DOHH2 (cell line): ENCODE measurements at regions not wholly inside any gene's neighbourhood (a gene's known extent, or its start where the extent isn't known, plus 50 kb on each side); places are given as distances from the start of the nearest gene placed in this dataset.

Experiments used
- H3F3A ChIP-seq: fragments of 200-600 bp; sonication (generic), shearing (Covaris generic); 2 replicates; pipeline ENCODE4 v1.6.0; 2016; ENCODE audit warnings: antibody characterized with exemption, mild to moderate bottlenecking; ENCODE audit not compliant: control insufficient read depth, insufficient read depth
- H3K27ac ChIP-seq: fragments of 200-600 bp; sonication (generic); 2 replicates; pipeline ENCODE4 v1.5.1; 2014; ENCODE audit warnings: low read depth, mild to moderate bottlenecking, low read length, moderate library complexity
- H3K27me3 ChIP-seq: fragments of 200-600 bp; sonication (generic); 2 replicates; pipeline ENCODE4 v1.6.1; 2014; ENCODE audit warnings: mild to moderate bottlenecking, low read length, mixed read lengths; ENCODE audit not compliant: control insufficient read depth
- H3K36me3 ChIP-seq: fragments of 200-600 bp; sonication (generic); 2 replicates; pipeline ENCODE4 v1.6.1; 2014; ENCODE audit warnings: mild to moderate bottlenecking, low read length, moderate library complexity, mixed read lengths; ENCODE audit not compliant: control insufficient read depth
- H3K4me1 ChIP-seq: fragments of 200-600 bp; sonication (generic); 2 replicates; pipeline ENCODE4 v1.6.1; 2014; ENCODE audit warnings: mild to moderate bottlenecking, low read length, mixed read lengths; ENCODE audit not compliant: control insufficient read depth
- H3K4me2 ChIP-seq: fragments of 200-600 bp; sonication (generic); 2 replicates; pipeline ENCODE4 v1.6.0; 2014; ENCODE audit warnings: mild to moderate bottlenecking, low read length, moderate library complexity
- H3K4me3 ChIP-seq: fragments of 200-600 bp; sonication (generic); 2 replicates; pipeline ENCODE4 v1.5.1; 2014; ENCODE audit warnings: mild to moderate bottlenecking, low read length, mixed read lengths
- H3K79me2 ChIP-seq: fragments of 200-600 bp; sonication (generic); 2 replicates; pipeline ENCODE4 v1.6.1; 2014; ENCODE audit warnings: mild to moderate bottlenecking, low read length, mixed read lengths; ENCODE audit not compliant: control insufficient read depth
- H3K9me2 ChIP-seq: fragments of 200-600 bp; sonication (generic); replicated peaks from 2 replicates; pipeline ENCODE4 v1.6.1; 2014; ENCODE audit warnings: mild to moderate bottlenecking, low read length, mixed read lengths; ENCODE audit not compliant: control insufficient read depth
- H3K9me3 ChIP-seq: fragments of 200-600 bp; sonication (generic); 2 replicates; pipeline ENCODE4 v1.6.1; 2014; ENCODE audit warnings: antibody characterized with exemption, low read length, mixed read lengths; ENCODE audit not compliant: control insufficient read depth, insufficient read depth
- H4K20me1 ChIP-seq: fragments of 200-600 bp; sonication (generic); 2 replicates; pipeline ENCODE4 v1.6.0; 2014; ENCODE audit warnings: low read depth, mild to moderate bottlenecking, antibody characterized with exemption, low read length, moderate library complexity; ENCODE audit not compliant: control insufficient read depth, insufficient read depth
- EZH2phosphoT487 ChIP-seq: fragments of 200-600 bp; sonication (generic); IDR thresholded peaks from 2 replicates; pipeline ENCODE4 v1.6.1; 2017; ENCODE audit warnings: borderline replicate concordance, mild to moderate bottlenecking, antibody characterized with exemption, low read length, moderate library complexity, mixed read lengths
- TF ChIP-seq, protein P1 (sequence below): fragments of 200-600 bp; sonication (generic); IDR thresholded peaks from one replicate; pipeline ENCODE4 v1.5.1; 2014; ENCODE audit warnings: antibody characterized with exemption, mild to moderate bottlenecking, low read depth, low read length; ENCODE audit not compliant: poor library complexity, severe bottlenecking

DNA sequence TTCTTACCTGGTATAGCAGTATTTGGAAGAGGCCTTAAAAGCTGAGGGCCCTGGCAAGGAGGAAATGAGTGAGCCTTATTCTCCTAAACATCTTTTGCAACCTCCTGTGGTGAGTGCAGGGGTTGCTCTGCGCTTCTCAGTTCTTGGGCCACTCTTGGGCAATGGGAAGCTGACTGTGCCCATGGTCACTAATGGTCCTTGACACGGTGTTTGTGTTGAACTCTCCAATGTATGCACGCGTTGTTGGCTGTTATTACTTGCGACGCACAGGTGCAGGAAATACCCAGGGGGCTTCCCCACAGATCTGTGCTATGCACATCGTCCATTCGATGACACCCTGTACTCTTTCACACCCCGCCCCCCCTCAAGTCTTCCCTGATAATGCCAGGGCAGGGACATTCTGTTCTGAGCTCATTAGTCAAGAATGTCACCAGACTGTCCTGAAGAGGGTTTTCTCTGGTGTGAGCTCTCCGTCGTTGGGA is 79.7 kb downstream of the EDN1 start:
- Histone ChIP-seq H3K4me2 (no peak overlapping the region), H3K4me1 (peaks cover 4% of the 10 kb centered on the region; the same call in 1 of the 2 replicates), H3K27ac (no peak overlapping the region), H3K27me3 (no peaks in the 10 kb centered on the region), H3K9me3 (no peaks in the 10 kb centered on the region), H3F3A (no peaks in the 10 kb centered on the region), H4K20me1 (no peaks in the 10 kb centered on the region), H3K36me3 (no peaks in the 10 kb centered on the region), H3K9me2 (no peaks in the 10 kb centered on the region), H3K4me3 (no peak overlapping the region), H3K79me2 (no peaks in the 10 kb centered on the region)
- TF ChIP-seq, protein P1, sequence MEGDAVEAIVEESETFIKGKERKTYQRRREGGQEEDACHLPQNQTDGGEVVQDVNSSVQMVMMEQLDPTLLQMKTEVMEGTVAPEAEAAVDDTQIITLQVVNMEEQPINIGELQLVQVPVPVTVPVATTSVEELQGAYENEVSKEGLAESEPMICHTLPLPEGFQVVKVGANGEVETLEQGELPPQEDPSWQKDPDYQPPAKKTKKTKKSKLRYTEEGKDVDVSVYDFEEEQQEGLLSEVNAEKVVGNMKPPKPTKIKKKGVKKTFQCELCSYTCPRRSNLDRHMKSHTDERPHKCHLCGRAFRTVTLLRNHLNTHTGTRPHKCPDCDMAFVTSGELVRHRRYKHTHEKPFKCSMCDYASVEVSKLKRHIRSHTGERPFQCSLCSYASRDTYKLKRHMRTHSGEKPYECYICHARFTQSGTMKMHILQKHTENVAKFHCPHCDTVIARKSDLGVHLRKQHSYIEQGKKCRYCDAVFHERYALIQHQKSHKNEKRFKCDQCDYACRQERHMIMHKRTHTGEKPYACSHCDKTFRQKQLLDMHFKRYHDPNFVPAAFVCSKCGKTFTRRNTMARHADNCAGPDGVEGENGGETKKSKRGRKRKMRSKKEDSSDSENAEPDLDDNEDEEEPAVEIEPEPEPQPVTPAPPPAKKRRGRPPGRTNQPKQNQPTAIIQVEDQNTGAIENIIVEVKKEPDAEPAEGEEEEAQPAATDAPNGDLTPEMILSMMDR = no peak
- TF ChIP-seq EZH2phosphoT487 = no peak

DNA sequence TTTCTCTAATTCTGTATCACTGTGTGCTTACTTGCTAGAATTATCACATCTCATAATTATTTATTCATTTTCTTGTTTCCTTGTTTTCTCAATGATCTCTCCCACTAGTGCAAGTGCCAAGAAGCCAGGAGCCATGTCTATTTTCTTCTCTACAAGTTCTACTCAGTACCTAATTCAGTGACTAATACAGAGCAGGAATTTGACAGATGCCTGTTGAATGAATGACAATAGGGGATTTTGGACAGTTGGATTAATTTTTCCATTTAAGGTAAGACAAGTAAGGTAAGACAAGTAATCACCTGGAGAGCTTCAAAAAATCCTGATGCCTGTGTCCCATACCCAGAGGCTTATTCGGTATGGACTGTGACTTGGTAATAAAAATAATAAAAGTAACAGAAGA is 81.0 kb downstream of the EDN1 start:
- Histone ChIP-seq H3K36me3 (no peaks in the 10 kb centered on the region), H3K79me2 (no peaks in the 10 kb centered on the region), H3K4me1 (peaks cover 4% of the 10 kb centered on the region; the same call in 1 of the 2 replicates), H3K27ac (no peak overlapping the region), H3K9me3 (no peaks in the 10 kb centered on the region), H4K20me1 (no peaks in the 10 kb centered on the region), H3K27me3 (no peaks in the 10 kb centered on the region), H3K4me2 (no peak overlapping the region), H3K4me3 (no peak overlapping the region), H3K9me2 (no peaks in the 10 kb centered on the region), H3F3A (no peaks in the 10 kb centered on the region)
- TF ChIP-seq, protein P1 = no peak
- TF ChIP-seq EZH2phosphoT487 = no peak

DNA sequence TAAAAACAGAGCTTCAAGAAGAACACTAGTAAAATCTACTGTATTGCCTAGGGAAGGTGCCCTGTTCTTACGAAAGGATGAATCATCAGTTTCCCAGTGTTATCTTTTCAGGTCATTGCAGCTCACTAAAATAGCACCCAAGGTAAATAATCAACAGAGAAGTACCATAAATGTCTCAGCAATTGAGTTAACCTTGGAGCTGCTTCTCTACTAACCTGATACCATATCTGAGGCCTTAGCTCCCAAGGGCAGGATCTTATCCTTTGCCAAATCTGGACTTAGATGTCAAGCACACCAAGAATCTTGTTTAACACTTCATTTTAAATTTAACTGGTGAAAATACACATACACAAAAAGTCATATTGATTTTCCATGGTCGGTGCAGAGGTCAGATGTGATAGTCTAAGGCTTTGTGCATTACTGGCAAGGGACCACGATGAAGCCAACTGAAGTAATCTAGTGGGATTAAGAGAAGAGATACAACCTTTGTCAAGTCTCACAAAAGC is 81.5 kb downstream of the EDN1 start:
- no peaks in the 10 kb centered on the region for H3K27me3 ChIP-seq
- H3K9me3 ChIP-seq = no peaks in the 10 kb centered on the region
- H3K4me3 ChIP-seq = no peak overlapping the region
- H3K27ac ChIP-seq = no peak overlapping the region
- no peaks in the 10 kb centered on the region for H3F3A ChIP-seq
- no peaks in the 10 kb centered on the region for H3K9me2 ChIP-seq
- H3K4me2 ChIP-seq = no peak overlapping the region
- H3K4me1 ChIP-seq = peaks cover 4% of the 10 kb centered on the region; the same call in 1 of the 2 replicates
- H3K79me2 ChIP-seq = no peaks in the 10 kb centered on the region
- no peaks in the 10 kb centered on the region for H3K36me3 ChIP-seq
- H4K20me1 ChIP-seq = no peaks in the 10 kb centered on the region
- TF ChIP-seq, protein P1 = no peak
- TF ChIP-seq EZH2phosphoT487 = no peak
